ENCODE measurements at regions not wholly inside any gene's neighbourhood (a gene's known extent, or its start where the extent isn't known, plus 50 kb on each side); places are given as distances from the start of the nearest gene placed in this dataset.
A peak's percentile ranks its signal among the peaks of the same experiment; 100 is the strongest.

GRCh38 chr18:59814891-59815290, 84.9 kb upstream of the PMAIP1 start:
- TF ChIP-seq POLR2A (IDR thresholded peaks at IDR 0.05) (no peak), CTCF (IDR thresholded peaks at IDR 0.05) (no peak)
- H3K4me3 ChIP-seq, result no peak overlapping the region
- H3K27ac ChIP-seq, result no peak overlapping the region
- no peaks in the 10 kb centered on the region for H3K4me1 ChIP-seq
- H3K36me3 ChIP-seq (replicated peaks in 1 of 2; ENCODE audit: insufficient read depth in 1 of 2, low read depth in 2 of 2), result no peaks in the 10 kb centered on the region
- DNase-seq (peak in 1 of 4 donors; percentile 4), ATAC-seq (no peak)
- intact Hi-C loops (cut with DNase I), result no loop called here
- no peaks in the 10 kb centered on the region for H3K27me3 ChIP-seq
- WGBS, 2 donors, result 60 to 64% methylated on average over 7 of the region's 7 CpGs
- no peaks in the 10 kb centered on the region for H3K9me3 ChIP-seq

- TF ChIP-seq POLR2A (IDR thresholded peaks at IDR 0.05), result no peak
- no peak for TF ChIP-seq CTCF (IDR thresholded peaks at IDR 0.05)
- 0 to 9% methylated on average over 1 of the region's 1 CpG for WGBS, 2 donors
- Histone ChIP-seq H3K4me3 (no peak overlapping the region), H3K27ac (no peak overlapping the region), H3K4me1 (no peaks in the 10 kb centered on the region), H3K9me3 (no peaks in the 10 kb centered on the region), H3K27me3 (no peaks in the 10 kb centered on the region), H3K36me3 (replicated peaks in 1 of 2; ENCODE audit: insufficient read depth in 1 of 2, low read depth in 2 of 2) (no peaks in the 10 kb centered on the region)
- intact Hi-C loops (cut with DNase I), result no loop called here
- DNase-seq (no peak), ATAC-seq (no peak)
These were observed 85.9 kb upstream of the PMAIP1 start for GRCh38 chr18:59813942-59814341.

- 4 to 13% methylated on average over 2 of the region's 2 CpGs for WGBS, 2 donors
- ATAC-seq, result no peak
- intact Hi-C loops (cut with DNase I), result no loop called here
- Histone ChIP-seq H3K27ac (no peak overlapping the region), H3K27me3 (no peaks in the 10 kb centered on the region), H3K9me3 (no peaks in the 10 kb centered on the region), H3K4me1 (no peaks in the 10 kb centered on the region), H3K36me3 (replicated peaks in 1 of 2; ENCODE audit: insufficient read depth in 1 of 2, low read depth in 2 of 2) (no peaks in the 10 kb centered on the region), H3K4me3 (no peak overlapping the region)
- TF ChIP-seq POLR2A (IDR thresholded peaks at IDR 0.05), result no peak
- TF ChIP-seq CTCF (IDR thresholded peaks at IDR 0.05), result no peak
- no peak for DNase-seq
These were observed 88.9 kb upstream of the PMAIP1 start for GRCh38 chr18:59810735-59811520.

- intact Hi-C loops (cut with DNase I), result no loop called here
- ATAC-seq (no peak), DNase-seq (no peak)
- Histone ChIP-seq H3K27me3 (no peaks in the 10 kb centered on the region), H3K4me3 (no peak overlapping the region), H3K36me3 (replicated peaks in 1 of 2; ENCODE audit: insufficient read depth in 1 of 2, low read depth in 2 of 2) (no peaks in the 10 kb centered on the region), H3K27ac (no peak overlapping the region), H3K9me3 (no peaks in the 10 kb centered on the region), H3K4me1 (no peaks in the 10 kb centered on the region)
- no peak for TF ChIP-seq CTCF (IDR thresholded peaks at IDR 0.05)
- no peak for TF ChIP-seq POLR2A (IDR thresholded peaks at IDR 0.05)
- 45 to 53% methylated on average over 6 of the region's 6 CpGs for WGBS, 2 donors
These were observed 89.6 kb upstream of the PMAIP1 start for GRCh38 chr18:59810183-59810582.

GRCh38 chr18:59802031-59802430, 97.8 kb upstream of the PMAIP1 start:
- DNase-seq, result no peak
- Histone ChIP-seq H3K27ac (no peak overlapping the region), H3K27me3 (no peaks in the 10 kb centered on the region), H3K4me1 (no peaks in the 10 kb centered on the region), H3K9me3 (no peaks in the 10 kb centered on the region), H3K36me3 (replicated peaks in 1 of 2; ENCODE audit: insufficient read depth in 1 of 2, low read depth in 2 of 2) (no peaks in the 10 kb centered on the region), H3K4me3 (no peak overlapping the region)
- 51 to 65% methylated on average over 7 of the region's 7 CpGs for WGBS, 2 donors
- ATAC-seq, result no peak
- TF ChIP-seq CTCF (IDR thresholded peaks at IDR 0.05) (no peak), POLR2A (IDR thresholded peaks at IDR 0.05) (no peak)
- intact Hi-C loops (cut with DNase I), result no loop called here
